Amniotic epithelial cell (primary cell): ENCODE measurements at regions not wholly inside any gene's neighbourhood (a gene's known extent, or its start where the extent isn't known, plus 50 kb on each side); places are given as distances from the start of the nearest gene placed in this dataset.

ENCODE experiments used
- DNase-seq: peaks from one replicate; pipeline ENCODE4 v3.0.0-alpha.2; 2010; ENCODE audit warnings: low read depth

DNA sequence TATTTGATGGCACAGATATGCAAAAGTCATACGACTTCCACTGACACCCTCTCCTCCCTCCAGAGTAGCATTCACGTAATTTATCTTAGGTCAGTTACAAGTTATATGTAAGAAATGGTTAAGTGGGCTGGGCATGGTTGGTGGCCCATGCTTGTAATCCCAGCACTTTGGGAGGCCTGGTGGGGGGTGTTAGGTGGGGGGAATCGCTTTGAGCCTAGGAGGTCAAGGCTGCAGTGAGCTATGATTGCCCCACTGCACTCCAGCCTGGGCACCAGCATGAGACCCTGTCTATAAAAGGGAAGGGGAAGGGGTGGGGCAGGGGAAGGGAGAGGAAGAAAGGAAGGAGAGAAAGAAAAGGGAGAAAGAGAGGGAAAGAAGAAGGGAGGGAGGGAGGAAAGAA is 202.8 kb downstream of the AUH start:
- DNase-seq, result no peak

DNA sequence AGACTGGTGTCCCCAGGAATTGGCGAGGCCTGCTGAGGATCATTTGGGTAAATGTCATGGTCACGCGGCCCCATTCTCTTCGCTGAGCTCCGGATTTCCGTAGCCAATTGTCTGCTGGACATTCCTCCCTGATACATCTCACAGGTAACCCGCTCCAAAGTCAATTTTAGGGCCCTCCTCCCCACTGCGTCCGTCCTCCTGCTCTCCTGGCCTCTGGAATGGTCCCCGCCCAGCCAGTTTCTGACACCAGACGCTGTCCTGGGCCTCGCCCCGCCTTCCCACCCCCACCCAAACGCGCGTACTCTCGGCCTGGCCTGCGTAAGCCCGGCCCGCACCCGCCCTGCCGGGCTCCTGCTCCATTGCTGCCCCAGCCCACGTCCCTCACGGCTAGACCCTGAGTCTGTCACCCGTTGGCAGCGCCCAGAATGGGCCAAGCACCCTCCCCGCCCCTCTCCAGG is 202.0 kb downstream of the AUH start:
- no peak for DNase-seq

DNA sequence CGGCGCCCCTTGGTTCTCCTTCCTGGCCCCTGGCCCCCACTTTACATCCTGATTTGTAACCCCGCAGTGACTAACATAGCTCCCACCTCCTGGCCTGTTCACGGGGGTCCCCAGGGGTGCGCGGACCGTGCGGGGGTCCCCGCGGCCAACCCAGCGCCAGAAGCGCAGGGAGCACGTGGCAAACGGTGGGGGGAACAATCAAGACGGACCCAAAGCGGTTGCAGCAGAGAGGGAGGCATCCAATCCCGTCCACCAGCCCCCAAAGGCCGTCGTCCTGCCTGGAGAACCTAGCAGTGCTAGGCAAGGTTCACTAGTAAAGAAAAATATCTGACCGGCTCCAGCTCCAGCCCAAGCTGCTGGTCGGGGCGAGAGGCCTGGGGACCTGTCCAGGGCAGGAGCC is 201.5 kb downstream of the AUH start:
- DNase-seq, result no peak

DNA sequence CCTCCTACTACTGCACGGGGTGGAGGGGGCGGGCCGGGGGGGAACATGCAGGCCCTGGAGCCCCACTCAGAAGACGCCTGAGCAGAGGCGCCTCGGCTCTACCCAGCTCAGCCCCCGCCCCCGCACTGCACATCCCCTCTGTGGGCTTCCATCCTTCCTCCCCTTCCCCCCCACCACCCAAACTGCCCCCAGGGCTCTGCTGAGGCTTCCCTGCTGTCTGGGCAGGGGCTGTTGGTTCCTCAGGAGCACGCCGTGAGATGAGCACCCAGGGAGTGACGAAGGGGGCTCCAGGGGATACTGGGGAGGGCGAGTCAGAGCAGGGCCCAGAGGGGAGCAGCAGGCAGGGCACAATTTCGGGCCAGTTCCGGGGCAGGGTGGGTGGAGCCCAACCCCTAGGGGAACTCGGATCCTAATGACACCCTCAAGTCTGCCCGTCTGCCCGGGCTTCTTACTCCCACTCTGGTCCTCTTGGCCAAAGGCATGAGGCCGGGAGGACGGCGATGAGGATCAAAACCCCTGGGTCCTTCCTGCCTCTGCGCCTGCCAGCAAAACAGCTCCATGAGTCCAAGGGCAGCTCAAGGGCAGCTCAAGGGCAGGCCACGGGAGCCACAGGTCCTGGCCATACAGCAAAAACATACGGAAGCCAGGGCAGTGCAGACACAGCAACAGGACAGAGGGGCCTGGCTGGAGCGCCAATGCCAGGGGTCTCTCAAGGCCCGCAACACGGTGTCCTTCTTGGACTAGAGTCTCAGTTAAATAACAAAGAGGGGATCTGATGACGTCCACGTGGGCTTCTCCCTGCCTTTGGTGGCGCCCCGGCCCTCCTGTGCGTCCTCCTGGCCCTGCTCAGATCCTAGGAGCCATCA is 200.9 kb downstream of the AUH start:
- DNase-seq, result no peak

DNA sequence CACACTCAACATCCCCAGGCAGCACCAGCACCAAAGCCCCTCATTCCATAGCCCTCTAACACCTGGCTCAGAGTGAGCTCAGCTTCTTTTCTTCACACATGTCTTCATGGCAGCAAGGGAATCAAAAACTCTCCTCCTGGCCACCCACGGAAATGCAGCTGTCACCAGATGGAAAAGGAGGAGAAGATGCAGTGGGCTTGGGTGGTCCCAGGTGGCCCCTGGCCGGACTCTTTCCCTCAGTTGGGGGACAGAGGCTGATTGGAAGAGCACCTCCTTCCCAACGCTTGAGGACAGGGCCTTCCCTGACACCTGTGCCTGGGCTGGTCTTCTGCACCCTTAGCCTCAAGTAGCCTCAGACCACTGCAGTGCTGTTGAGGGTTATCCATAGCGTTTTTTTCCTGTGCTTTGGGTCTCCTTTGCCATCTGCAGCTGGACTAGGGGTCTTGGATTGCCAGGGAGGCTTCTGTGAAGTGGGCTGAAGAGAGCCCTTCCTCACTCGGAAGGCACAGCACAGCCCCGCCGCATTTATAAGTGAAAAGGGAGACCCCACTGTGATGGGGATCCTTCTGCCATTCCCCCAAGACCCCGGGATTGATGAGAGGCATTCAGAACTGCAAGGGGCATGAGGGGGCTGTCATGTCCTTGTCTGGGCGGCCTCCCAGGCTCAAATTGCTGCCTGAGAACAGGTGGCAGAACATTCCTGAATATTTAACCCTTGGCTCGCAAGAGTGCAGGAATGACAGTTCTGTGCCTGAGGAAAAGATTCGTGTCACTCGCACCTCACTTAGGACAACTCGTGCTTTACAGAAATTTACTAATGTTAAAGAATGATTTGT is 200.0 kb downstream of the AUH start:
- no peak for DNase-seq

DNA sequence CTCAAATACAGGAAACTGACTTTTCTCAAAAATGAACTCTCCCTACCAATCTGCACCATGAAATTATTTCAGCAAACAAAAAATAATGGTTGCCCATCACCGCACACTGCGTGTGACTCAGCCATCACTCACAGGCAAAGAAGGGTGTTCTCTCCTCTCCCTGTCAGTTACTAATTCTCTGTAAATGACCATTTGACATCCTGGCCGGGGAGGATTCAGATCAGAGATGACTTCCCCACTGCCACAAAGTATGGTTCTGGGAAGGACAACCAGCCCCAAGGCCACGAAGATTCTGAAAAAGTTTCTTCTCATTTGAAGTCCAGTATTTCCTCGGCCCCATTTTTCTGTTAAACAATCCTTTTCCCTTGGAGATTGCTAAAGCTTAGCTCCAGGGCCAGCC is 199.4 kb downstream of the AUH start:
- peak; percentile 31 for DNase-seq

DNA sequence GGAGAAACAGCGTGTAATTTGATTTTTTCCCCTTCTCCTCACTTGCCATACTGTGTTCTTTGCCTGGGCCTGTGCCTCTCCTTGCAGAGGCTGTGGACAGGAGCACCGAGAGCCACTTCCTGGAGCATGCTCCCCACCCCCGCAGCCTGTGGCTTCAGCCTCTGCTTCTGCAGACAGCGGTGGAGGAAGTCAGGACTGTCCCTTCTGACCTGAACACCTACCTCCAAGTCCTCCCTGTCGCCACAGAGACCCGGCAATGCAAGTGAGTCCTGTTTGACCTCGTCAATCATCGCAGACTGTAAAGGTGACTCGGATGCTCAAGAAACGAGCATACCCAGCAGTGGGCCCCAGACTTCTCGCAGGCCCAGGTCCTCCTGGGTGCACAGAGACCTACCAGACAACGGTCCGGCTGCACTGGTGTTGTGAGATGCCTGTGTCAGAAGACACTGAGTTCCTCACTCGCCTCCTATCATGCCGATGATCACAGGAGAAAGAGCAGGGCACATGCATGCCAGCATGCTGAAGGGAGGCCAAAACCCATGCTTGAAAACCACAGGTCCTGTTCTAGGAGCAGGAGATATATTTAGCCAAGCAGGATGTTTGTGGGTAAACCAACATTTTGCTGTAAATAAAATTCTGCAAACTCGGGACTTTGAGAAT is 198.8 kb downstream of the AUH start:
- peak; percentile 65 for DNase-seq

DNA sequence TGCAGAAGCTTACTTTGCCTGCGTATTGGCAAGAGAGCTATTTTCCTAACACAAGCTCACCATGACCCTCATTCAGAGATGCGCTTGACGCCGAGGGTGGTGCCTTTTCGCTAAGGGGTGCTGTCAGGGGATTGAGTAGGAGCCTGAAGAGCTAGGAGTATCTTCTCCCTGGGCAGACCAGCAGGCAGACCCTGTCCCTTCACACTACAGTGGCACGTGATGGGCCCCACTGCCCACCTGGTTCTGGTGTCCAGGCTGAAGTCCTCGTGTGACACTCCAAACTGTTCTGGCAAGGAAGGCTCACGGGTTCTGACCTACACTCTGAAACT is 198.3 kb downstream of the AUH start:
- DNase-seq, result no peak

DNA sequence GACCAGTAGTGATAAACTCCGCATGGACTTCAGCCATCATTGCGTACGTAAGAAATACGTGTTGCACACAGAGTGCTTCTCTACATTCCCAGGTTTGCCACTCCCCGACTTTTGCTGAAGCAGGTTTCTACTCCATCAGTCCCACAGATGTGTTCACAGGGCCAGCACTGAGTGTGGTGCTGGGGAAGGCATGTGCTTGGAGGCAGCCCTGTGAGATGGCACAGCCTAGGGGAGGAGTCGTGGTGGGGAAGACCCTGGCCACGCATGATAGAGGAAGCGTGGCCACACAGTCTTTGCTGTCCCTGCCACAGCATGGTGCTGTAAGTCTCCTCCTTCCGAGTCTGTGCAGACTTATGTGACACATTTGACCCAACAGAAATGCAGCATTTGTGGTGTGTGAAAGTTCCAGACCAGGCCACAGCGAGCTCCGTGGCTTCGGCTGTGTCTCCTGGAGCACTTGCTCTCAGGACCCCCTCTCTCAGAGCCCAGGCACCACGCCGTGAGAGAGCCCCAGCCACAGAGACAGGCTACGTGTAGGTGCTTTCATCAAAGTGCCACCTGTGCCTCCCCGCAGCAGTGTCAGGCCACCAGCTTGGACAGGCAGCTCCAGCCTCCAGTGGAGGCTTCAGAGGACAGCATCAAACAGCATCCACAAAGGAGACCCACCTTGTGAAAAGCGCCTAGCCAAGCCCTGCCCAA is 197.8 kb downstream of the AUH start:
- DNase-seq, result no peak
